Right ventricle myocardium inferior (tissue), 1 donor: ENCODE measurements at regions not wholly inside any gene's neighbourhood (a gene's known extent, or its start where the extent isn't known, plus 50 kb on each side); places are given as distances from the start of the nearest gene placed in this dataset.
"Not testable (repeated sequence)": the region's sequence is repeated elsewhere in the genome, so short reads cannot be mapped to it uniquely, and the experiment has no call there.

Experiments
- ATAC-seq: fragments of 200-7000 bp; cut with Tn5 transposase; one replicate; pipeline ENCODE4 v1.9.1; 2020; ENCODE audit warnings: mild to moderate bottlenecking, moderate library complexity
- DNase-seq: peaks from one replicate; pipeline ENCODE4 v3.0.0; 2021; ENCODE audit errors: missing footprints
- intact Hi-C: fragments of 100-400 bp; cut with DNase I; formaldehyde crosslinking; loops from one replicate; pipeline ENCODE4 v1.11.0; 2022
- donor health status: DM: no; HTN: yes; CAD: no; lungs with severe emphysema.

- intact Hi-C loops, DNase-seq, ATAC-seq: not testable (repeated sequence)
These were observed 180.0 kb downstream of the FCRL5 start for GRCh38 chr1:157372311-157372710.

- no peak for ATAC-seq
These were observed 180.5 kb downstream of the FCRL5 start for GRCh38 chr1:157371826-157372225.

GRCh38 chr1:157371221-157371620 is 181.1 kb downstream of the FCRL5 start:
- intact Hi-C loops: no loop called here
- DNase-seq: no peak
- ATAC-seq: no peak

More at GRCh38 chr1:157371826-157372225, 180.5 kb downstream of the FCRL5 start:
- intact Hi-C loops: no loop called here
- DNase-seq: no peak

GRCh38 chr1:157370698-157371097 is 181.6 kb downstream of the FCRL5 start:
- no peak for DNase-seq
- ATAC-seq: no peak
- intact Hi-C loops: no loop called here

GRCh38 chr1:157369808-157370521 is 182.3 kb downstream of the FCRL5 start:
- ATAC-seq (peak; percentile 62), DNase-seq (no peak)
- intact Hi-C loops: loop anchor here (5.0 kb wide), 1 partner anchor 122 kb away; no protein-coding TSS in a partner anchor

- not testable (repeated sequence) for ATAC-seq, DNase-seq
- intact Hi-C loops: loop anchor here (5.0 kb wide), 1 partner anchor 123 kb away; no protein-coding TSS in a partner anchor
These were observed 183.4 kb downstream of the FCRL5 start for GRCh38 chr1:157368941-157369340.

- no peak for ATAC-seq
- intact Hi-C loops: loop anchor here (5.0 kb wide), 1 partner anchor 124 kb away; no protein-coding TSS in a partner anchor
- no peak for DNase-seq
These were observed 184.0 kb downstream of the FCRL5 start for GRCh38 chr1:157368363-157368762.

GRCh38 chr1:157367870-157368269 is 184.4 kb downstream of the FCRL5 start:
- ATAC-seq (no peak), DNase-seq (no peak)
- intact Hi-C loops: loop anchor here (5.0 kb wide), 1 partner anchor 124 kb away; no protein-coding TSS in a partner anchor

- no peak for ATAC-seq
- intact Hi-C loops: loop anchor here (5.0 kb wide), 1 partner anchor 125 kb away; no protein-coding TSS in a partner anchor
- no peak for DNase-seq
These were observed 185.1 kb downstream of the FCRL5 start for GRCh38 chr1:157367091-157367739.

- intact Hi-C loops: loop anchor here (5.0 kb wide), 1 partner anchor 128 kb away; no protein-coding TSS in a partner anchor
- no peak for ATAC-seq
These were observed 187.7 kb downstream of the FCRL5 start for GRCh38 chr1:157364612-157365011.

GRCh38 chr1:157363660-157364140 is 188.6 kb downstream of the FCRL5 start:
- ATAC-seq: no peak
- intact Hi-C loops: no loop called here
- DNase-seq: no peak

More at GRCh38 chr1:157364612-157365011, 187.7 kb downstream of the FCRL5 start:
- DNase-seq: no peak

GRCh38 chr1:157360023-157360390 is 192.3 kb downstream of the FCRL5 start:
- DNase-seq (no peak), ATAC-seq (no peak)
- intact Hi-C loops: no loop called here

GRCh38 chr1:157359314-157360022 is 192.8 kb downstream of the FCRL5 start:
- intact Hi-C loops: no loop called here
- ATAC-seq (no peak), DNase-seq (no peak)

GRCh38 chr1:157357111-157357510 is 195.2 kb downstream of the FCRL5 start:
- intact Hi-C loops: no loop called here
- no peak for DNase-seq
- peak; percentile 71 for ATAC-seq

GRCh38 chr1:157356601-157357000 is 195.7 kb downstream of the FCRL5 start:
- intact Hi-C loops: no loop called here
- DNase-seq (no peak), ATAC-seq (no peak)

- no peak for DNase-seq
- intact Hi-C loops: no loop called here
- ATAC-seq: no peak
These were observed 198.8 kb downstream of the FCRL5 start for GRCh38 chr1:157353546-157353945.

- intact Hi-C loops: no loop called here
- ATAC-seq: no peak
- DNase-seq: no peak
These were observed 199.4 kb downstream of the FCRL5 start for GRCh38 chr1:157352817-157353408.

- no peak for ATAC-seq
- no peak for DNase-seq
- intact Hi-C loops: no loop called here
These were observed 200.1 kb downstream of the FCRL5 start for GRCh38 chr1:157352216-157352615.

- DNase-seq, ATAC-seq, intact Hi-C loops: not testable (repeated sequence)
These were observed 200.5 kb downstream of the FCRL5 start for GRCh38 chr1:157351800-157352199.
